ENCODE measurements at regions not wholly inside any gene's neighbourhood (a gene's known extent, or its start where the extent isn't known, plus 50 kb on each side); places are given as distances from the start of the nearest gene placed in this dataset.
"Not testable (repeated sequence)": the region's sequence is repeated elsewhere in the genome, so short reads cannot be mapped to it uniquely, and the experiment has no call there.

GRCh38 chr17:72462407-72462806, 341.6 kb downstream of the SOX9 start:
- no peak for DNase-seq (ENCODE audit: insufficient read length, low spot score)
- FAIRE-seq = no peak
- TF ChIP-seq CTCF (IDR thresholded peaks at IDR 0.05; ENCODE audit: insufficient read depth, missing control alignments) = no peak

GRCh38 chr17:72462814-72463213, 342.0 kb downstream of the SOX9 start:
- TF ChIP-seq CTCF (IDR thresholded peaks at IDR 0.05; ENCODE audit: insufficient read depth, missing control alignments) = no peak
- no peak for FAIRE-seq
- no peak for DNase-seq (ENCODE audit: insufficient read length, low spot score)

- TF ChIP-seq CTCF (IDR thresholded peaks at IDR 0.05; ENCODE audit: insufficient read depth, missing control alignments) = no peak
- DNase-seq (ENCODE audit: insufficient read length, low spot score) (no peak), FAIRE-seq (no peak)
Measured at GRCh38 chr17:72463287-72464102, 342.7 kb downstream of the SOX9 start.

- FAIRE-seq; DNase-seq (ENCODE audit: insufficient read length, low spot score): not testable (repeated sequence)
Measured at GRCh38 chr17:72464221-72464620, 343.4 kb downstream of the SOX9 start.

- no peak for TF ChIP-seq CTCF (IDR thresholded peaks at IDR 0.05; ENCODE audit: insufficient read depth, missing control alignments)
- DNase-seq (ENCODE audit: insufficient read length, low spot score) = no peak
- FAIRE-seq = no peak
Measured at GRCh38 chr17:72465191-72466024, 344.6 kb downstream of the SOX9 start.

GRCh38 chr17:72466199-72466598, 345.4 kb downstream of the SOX9 start:
- TF ChIP-seq CTCF (IDR thresholded peaks at IDR 0.05; ENCODE audit: insufficient read depth, missing control alignments) = no peak
- FAIRE-seq = no peak
- DNase-seq (ENCODE audit: insufficient read length, low spot score) = no peak

- no peak for TF ChIP-seq CTCF (IDR thresholded peaks at IDR 0.05; ENCODE audit: insufficient read depth, missing control alignments)
- FAIRE-seq (no peak), DNase-seq (ENCODE audit: insufficient read length, low spot score) (no peak)
Measured at GRCh38 chr17:72466606-72467005, 345.8 kb downstream of the SOX9 start.
